Nephron (organoid): ENCODE measurements at regions not wholly inside any gene's neighbourhood (a gene's known extent, or its start where the extent isn't known, plus 50 kb on each side); places are given as distances from the start of the nearest gene placed in this dataset.

Experiments
- H3K27ac Mint-ChIP-seq, 3 experiments: 2 replicates each; pipeline ENCODE4 v1.8.0; 2020; ENCODE audit warnings: mixed read lengths in 3 of 3, mild to moderate bottlenecking in 2 of 3, moderate library complexity in 1 of 3
- H3K27me3 Mint-ChIP-seq: 2 replicates; pipeline ENCODE4 v1.8.0; 2021; ENCODE audit warnings: low read depth, mild to moderate bottlenecking, moderate library complexity, mixed read lengths
- H3K36me3 Mint-ChIP-seq: 2 replicates; pipeline ENCODE4 v1.8.0; 2020; ENCODE audit warnings: low read depth, mixed read lengths
- H3K4me1 Mint-ChIP-seq: 2 replicates; pipeline ENCODE4 v1.8.0; 2020; ENCODE audit warnings: mixed read lengths
- H3K4me3 Mint-ChIP-seq, 3 experiments: 2 replicates each; pipeline ENCODE4 v1.8.0; 2020; ENCODE audit warnings: mild to moderate bottlenecking in 3 of 3, mixed read lengths in 3 of 3, moderate library complexity in 2 of 3
- H3K9me3 Mint-ChIP-seq: 2 replicates; pipeline ENCODE4 v1.8.0; 2020; ENCODE audit warnings: mixed read lengths
- TF ChIP-seq, protein P1 (sequence below), 3 experiments: fragments of 200-600 bp; sonication (generic); IDR thresholded peaks; one replicate each; pipeline ENCODE4 v1.5.0; 2021; ENCODE audit warnings: antibody characterized with exemption in 3 of 3; ENCODE audit not compliant: unreplicated experiment in 3 of 3

DNA sequence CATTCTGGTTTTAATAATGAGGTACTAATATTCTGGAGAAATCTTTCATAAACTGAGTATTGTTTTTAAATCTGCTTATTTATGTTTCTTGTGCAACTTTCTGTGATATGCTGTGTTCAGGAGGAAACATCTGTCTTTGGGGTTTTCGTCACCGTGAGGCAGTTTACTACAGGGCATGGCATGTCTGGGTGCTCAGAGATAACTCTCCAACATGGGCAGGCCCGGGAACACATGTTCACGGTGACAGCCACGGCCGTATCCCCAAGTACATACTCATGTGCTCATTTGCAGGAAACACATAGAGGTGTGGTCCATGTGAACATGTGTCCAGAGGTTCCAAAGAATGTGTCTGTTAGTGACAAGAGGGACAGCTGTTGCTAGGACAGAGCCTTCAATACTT, 62.1 kb upstream of the CNKSR3 start:
- H3K9me3 Mint-ChIP-seq: no peaks in the 10 kb centered on the region
- H3K36me3 Mint-ChIP-seq: no peaks in the 10 kb centered on the region
- no peak overlapping the region for H3K4me3 Mint-ChIP-seq
- peaks cover 18% of the 10 kb centered on the region for H3K4me1 Mint-ChIP-seq
- TF ChIP-seq, protein P1, sequence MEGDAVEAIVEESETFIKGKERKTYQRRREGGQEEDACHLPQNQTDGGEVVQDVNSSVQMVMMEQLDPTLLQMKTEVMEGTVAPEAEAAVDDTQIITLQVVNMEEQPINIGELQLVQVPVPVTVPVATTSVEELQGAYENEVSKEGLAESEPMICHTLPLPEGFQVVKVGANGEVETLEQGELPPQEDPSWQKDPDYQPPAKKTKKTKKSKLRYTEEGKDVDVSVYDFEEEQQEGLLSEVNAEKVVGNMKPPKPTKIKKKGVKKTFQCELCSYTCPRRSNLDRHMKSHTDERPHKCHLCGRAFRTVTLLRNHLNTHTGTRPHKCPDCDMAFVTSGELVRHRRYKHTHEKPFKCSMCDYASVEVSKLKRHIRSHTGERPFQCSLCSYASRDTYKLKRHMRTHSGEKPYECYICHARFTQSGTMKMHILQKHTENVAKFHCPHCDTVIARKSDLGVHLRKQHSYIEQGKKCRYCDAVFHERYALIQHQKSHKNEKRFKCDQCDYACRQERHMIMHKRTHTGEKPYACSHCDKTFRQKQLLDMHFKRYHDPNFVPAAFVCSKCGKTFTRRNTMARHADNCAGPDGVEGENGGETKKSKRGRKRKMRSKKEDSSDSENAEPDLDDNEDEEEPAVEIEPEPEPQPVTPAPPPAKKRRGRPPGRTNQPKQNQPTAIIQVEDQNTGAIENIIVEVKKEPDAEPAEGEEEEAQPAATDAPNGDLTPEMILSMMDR (IDR thresholded peaks at IDR 0.05; ENCODE audit: unreplicated experiment in 3 of 3): no peak
- peak overlapping the region in 2 of 3 experiments; percentile 20 to 52 for H3K27ac Mint-ChIP-seq
- no peaks in the 10 kb centered on the region for H3K27me3 Mint-ChIP-seq

DNA sequence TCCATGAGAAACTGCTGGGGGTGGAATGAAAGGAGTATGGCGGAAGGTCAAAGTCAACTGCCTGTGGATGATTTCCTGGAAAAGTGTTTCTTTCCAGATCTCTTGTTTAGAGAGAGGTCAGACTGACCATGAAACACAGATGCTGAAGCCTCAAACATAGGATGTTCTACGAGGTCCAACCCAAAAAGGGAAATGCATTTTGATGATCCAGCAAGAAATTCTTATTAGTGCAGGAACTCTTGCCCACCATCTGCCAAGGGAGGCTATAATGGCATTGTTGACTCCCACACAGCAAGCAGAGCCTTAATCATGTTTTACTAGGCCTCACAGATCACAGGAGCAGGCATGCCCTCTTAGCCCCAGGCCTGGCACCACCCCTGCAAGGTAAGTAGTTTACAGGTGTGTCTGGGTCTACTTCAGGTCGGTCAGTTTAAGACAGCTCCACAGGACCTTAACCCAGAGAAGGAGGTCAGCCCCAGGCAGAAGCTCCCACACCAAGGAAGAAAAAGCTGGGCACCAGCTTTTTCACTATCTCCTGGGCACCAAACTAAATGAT, 67.6 kb upstream of the CNKSR3 start:
- H3K36me3 Mint-ChIP-seq: peaks cover 7% of the 10 kb centered on the region
- H3K27me3 Mint-ChIP-seq: no peaks in the 10 kb centered on the region
- TF ChIP-seq, protein P1 (IDR thresholded peaks at IDR 0.05; ENCODE audit: unreplicated experiment in 3 of 3): no peak
- H3K4me3 Mint-ChIP-seq: no peak overlapping the region
- H3K4me1 Mint-ChIP-seq: peaks cover 21% of the 10 kb centered on the region
- peaks cover 11% of the 10 kb centered on the region for H3K9me3 Mint-ChIP-seq
- peak overlapping the region; percentile 16 to 62 (median 17) for H3K27ac Mint-ChIP-seq

DNA sequence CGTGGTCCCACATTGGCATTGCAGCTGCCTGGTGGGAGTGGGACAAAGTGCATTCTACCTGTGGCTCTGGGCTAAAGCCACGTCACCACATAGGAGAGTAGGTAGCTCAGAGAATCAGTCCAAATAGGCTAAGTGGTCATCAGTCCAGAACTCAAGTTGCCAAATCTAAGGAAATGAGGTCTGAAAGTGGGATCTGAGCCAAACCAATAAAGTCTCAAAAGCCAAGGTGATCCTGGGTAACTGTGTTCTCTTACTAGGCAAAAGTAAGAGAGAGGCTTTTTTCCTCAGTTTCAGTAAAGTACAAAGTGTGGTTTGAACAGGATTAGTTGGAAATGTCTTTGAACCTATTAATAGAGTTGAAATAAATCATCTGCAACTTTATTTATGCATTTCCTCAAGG, 68.6 kb upstream of the CNKSR3 start:
- TF ChIP-seq, protein P1 (IDR thresholded peaks at IDR 0.05; ENCODE audit: unreplicated experiment in 3 of 3): no peak
- no peak overlapping the region for H3K4me3 Mint-ChIP-seq
- H3K4me1 Mint-ChIP-seq: peaks cover 26% of the 10 kb centered on the region
- peaks cover 11% of the 10 kb centered on the region for H3K9me3 Mint-ChIP-seq
- peak overlapping the region in 2 of 3 experiments; percentile 17 for H3K27ac Mint-ChIP-seq
- peaks cover 7% of the 10 kb centered on the region for H3K36me3 Mint-ChIP-seq
- no peaks in the 10 kb centered on the region for H3K27me3 Mint-ChIP-seq

DNA sequence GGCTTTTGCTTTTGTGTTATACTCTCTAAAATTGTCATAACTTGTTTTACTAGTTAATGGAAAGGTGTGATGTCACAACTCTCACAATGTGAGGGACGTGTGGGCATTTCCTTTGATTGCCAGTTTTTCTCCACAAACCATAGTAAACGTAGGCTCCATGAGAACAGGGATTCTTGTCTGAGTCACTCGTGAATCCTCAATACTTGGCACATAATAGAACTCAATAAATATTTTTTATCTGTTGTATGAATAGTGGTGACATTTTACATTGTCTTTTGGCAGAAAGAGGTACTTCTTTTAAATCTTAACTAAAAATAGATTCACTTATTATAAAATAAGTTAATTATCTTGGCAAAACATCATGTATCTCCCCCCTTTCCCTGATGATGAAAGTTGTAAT, 69.0 kb upstream of the CNKSR3 start:
- Mint-ChIP-seq H3K27me3 (no peaks in the 10 kb centered on the region), H3K9me3 (peaks cover 11% of the 10 kb centered on the region), H3K4me1 (peaks cover 26% of the 10 kb centered on the region), H3K4me3 (no peak overlapping the region), H3K27ac (peak overlapping the region in 2 of 3 experiments; percentile 17), H3K36me3 (peaks cover 7% of the 10 kb centered on the region)
- TF ChIP-seq, protein P1 (IDR thresholded peaks at IDR 0.05; ENCODE audit: unreplicated experiment in 3 of 3): no peak

DNA sequence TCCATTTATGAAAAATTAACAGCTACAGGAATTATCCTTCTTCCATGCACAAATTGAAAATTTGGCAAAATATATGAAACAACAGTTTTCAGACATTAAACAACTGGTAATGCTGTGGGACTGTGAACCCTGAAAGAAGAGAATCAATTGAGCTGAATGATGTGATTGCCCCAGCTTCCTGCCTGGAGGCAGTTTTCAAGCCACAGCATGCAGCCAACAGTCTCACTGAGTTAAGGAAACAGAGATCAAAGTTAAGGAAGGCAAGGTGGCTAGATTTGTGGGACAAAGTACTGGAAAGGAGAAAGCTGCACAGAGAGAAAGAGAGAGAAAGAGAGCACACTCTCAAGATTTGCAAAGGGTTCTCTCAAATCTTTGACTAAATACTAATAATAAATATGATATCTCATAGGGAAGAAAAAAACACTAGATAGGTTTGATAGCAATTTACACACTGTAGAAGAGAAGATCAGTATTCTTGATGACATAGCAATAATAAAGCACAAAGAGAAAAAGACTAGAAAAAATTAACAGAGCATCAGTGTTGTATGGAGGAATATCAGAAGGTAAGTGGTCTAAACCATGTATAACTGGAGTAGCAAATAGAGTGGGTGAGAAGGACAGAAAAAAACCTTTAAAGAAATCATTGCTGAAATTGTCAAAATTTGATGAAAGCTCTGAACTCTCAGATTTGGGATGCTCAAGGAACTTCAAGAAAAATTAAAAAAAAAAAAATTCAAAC, 70.1 kb upstream of the CNKSR3 start:
- Mint-ChIP-seq H3K27ac (no peak overlapping the region), H3K27me3 (no peaks in the 10 kb centered on the region), H3K36me3 (peaks cover 7% of the 10 kb centered on the region), H3K4me3 (no peak overlapping the region), H3K4me1 (peaks cover 26% of the 10 kb centered on the region), H3K9me3 (peaks cover 11% of the 10 kb centered on the region)
- TF ChIP-seq, protein P1 (IDR thresholded peaks at IDR 0.05; ENCODE audit: unreplicated experiment in 3 of 3): no peak

DNA sequence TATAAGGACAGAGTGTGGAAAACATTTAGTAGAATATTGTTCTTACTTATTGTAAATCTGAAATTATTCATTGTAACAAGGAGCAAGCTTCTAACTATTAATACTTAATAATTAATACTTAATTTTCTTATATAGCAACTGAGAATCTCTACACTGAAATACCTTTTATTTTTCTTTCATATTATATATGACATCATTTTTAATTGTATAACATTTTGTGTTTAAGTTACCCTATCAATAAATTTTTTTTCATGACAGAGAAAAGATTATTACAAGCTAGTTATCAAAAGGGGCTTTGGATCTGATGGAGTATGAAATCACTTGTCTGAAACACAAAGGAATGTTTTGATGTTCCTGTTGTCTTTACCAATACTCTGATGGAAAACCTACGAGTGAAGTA, 72.2 kb upstream of the CNKSR3 start:
- Mint-ChIP-seq H3K4me1 (peaks cover 22% of the 10 kb centered on the region), H3K27me3 (no peaks in the 10 kb centered on the region), H3K4me3 (no peak overlapping the region), H3K9me3 (peaks cover 11% of the 10 kb centered on the region), H3K27ac (peak overlapping the region; percentile 37 to 59 (median 45)), H3K36me3 (peaks cover 7% of the 10 kb centered on the region)
- TF ChIP-seq, protein P1 (IDR thresholded peaks at IDR 0.05; ENCODE audit: unreplicated experiment in 3 of 3): no peak
